ENCODE measurements at regions not wholly inside any gene's neighbourhood (a gene's known extent, or its start where the extent isn't known, plus 50 kb on each side); places are given as distances from the start of the nearest gene placed in this dataset.
"Not testable (repeated sequence)": the region's sequence is repeated elsewhere in the genome, so short reads cannot be mapped to it uniquely, and the experiment has no call there.

DNA sequence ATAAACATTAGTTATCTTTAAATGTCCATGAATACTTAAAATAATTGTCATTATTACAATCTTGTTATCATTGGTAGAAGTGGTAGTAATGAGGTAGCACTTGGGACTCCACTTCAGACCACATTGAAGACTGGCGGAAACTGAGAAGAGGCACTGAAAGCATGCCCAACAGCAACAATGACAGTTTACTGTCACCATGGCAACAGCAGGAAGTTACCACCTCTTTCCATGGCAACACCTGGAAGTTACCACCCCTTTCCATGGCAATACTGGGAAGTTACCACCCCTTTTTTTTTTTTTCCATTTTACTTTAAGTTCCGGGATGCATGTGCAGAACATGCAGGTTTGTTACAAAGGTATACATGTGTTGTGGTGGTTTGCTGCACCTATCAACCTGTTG is 494.9 kb upstream of the RBFOX1 start:
- DNase-seq = no peak

DNA sequence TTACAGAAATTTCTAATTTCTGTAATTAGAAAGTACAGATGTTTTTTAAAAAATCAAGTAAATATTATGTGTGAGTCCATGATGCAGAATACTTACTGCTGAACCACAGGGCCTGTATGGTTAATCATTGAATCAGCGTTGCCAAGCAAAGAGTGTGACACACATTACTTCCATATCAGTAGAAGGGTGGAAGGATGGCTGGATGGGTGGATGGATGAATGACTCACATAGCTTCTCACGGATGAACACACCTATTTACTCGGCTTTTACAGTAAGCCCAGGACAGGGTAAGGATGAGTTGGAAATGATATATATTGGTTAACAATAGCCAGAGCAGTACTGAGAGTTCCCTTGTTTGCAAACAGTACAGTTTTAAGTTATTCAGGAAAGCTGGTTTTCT is 495.9 kb upstream of the RBFOX1 start:
- DNase-seq = no peak

DNA sequence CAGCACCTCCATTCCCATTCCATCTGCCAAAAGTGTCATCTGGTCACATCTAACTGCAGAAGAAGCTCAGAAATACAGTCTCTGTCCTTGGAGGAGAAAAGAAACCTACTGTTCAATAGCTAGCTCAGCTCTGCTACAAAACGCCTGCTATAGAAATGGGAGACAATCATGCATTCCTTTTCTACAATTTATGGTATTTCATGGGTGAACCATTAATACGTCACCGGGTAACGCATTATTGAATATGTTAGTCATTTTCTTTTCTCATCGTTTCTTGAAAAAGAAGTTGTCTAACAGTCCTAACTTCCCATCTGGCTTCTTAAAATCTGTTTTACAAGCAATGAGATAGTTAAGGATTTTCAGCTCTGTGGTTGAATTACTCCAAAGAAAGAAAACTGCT is 496.7 kb upstream of the RBFOX1 start:
- no peak for DNase-seq

DNA sequence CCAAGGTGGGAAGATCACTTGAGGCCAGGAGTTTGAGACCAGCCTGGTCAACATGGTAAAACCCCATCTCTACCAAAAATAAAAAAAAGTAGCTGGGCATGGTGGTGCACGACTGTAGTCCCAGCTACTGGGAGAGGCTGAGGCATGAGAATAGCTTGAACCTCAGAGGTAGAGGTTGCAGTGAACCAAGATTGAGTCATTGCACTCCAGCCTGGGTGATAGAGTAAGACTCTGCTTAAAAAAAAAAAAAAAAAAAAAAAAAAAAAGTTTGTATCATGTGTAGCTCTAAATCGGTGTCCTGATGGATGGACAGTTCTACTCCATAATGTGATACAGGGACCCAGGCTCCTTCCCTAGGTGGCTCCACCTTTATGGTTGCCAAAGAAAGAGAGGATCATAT is 497.1 kb upstream of the RBFOX1 start:
- DNase-seq = no peak

DNA sequence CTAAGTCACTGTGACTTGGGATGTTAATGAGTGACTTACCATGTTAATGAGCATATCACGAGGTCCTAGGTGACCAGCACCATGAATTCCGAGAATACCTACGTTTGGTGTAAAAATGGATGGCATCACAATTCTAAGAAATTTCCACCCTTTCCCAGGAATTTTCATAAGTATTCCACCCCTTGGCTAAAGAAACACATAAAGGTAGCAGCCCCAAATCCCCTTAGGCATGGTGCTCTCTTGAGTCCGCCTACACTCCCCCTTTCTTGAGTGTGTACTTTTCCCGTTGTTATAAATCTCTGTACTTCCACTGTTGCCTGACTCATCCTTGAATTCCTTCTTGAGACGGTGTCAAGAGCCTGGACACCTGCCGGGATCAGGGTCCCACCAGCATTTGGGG is 504.0 kb upstream of the RBFOX1 start:
- no peak for DNase-seq

DNA sequence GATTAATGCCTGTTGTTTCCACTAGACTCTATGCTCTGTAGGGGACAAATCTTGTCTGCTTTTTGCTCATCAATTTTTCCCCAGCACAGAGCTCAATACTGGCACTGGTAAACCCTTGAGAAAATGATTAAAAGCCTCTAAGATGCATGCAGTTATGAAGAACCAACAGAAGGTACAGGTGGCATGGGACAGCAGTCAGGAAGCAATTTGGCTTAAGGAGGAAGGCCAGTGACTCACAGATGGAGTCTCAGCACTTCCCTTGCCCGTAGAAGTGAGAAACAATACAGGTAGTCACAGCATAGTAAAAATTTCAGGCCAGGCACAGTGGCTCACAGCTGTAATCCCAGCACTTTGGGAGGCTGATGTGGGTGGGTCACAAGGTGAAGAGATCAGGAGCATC is 504.7 kb upstream of the RBFOX1 start:
- DNase-seq = no peak

DNA sequence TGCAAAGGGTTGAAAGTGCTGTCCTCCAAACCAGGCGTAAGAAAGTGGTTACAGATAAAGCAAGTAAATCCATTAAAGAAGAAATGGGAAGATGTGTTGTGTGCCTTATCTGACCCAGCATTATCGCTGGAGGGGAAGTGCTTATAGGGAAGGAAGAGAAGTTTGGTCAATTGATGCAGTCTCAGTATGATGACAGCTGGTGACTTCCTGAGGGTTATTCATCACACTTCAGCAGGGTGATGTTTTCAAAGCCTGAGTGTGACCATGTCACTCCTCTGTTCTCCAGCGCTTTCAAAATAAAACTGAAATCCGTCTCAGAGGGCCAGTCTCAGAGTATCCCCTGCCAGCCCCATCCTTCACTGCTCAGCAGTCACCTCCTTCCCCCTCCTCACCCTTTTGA is 505.4 kb upstream of the RBFOX1 start:
- DNase-seq = no peak

DNA sequence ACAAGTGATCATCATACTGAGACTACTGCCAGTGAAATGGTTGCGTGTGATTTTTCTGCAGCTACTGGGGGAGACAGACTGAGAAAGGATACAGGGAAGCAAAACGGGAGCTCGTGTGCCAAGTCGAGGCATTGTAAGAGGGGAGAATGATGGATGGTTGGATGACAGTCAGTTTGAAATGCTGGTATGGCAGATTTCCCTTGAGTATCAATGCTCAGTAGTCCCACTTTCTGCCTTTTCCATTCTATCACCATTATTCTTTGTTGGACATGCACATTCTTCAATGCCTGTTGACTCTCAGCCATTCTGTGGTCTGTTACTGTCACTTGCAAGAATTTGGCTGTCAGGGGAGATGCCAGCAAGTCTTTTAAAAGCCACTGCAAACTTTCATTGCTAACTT is 510.6 kb upstream of the RBFOX1 start:
- no peak for DNase-seq

DNA sequence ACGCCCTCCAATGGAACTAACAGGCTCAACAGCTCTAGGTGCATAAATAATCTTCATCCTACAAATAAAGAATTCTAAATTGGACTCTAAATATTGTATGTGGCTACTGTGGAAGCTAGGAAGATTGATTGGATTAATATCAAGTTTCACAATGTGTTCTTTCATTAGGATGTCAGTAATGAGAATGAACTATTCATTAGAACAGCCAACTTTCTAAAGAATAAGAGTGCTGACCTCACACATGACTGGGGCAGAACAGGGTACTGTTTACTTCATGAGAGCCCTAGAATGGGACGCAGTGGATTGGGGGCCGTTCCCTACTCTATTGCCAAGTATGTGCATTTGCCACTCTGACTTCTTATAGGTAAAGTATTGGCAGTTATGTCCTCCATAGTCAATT is 528.2 kb upstream of the RBFOX1 start:
- no peak for DNase-seq

DNA sequence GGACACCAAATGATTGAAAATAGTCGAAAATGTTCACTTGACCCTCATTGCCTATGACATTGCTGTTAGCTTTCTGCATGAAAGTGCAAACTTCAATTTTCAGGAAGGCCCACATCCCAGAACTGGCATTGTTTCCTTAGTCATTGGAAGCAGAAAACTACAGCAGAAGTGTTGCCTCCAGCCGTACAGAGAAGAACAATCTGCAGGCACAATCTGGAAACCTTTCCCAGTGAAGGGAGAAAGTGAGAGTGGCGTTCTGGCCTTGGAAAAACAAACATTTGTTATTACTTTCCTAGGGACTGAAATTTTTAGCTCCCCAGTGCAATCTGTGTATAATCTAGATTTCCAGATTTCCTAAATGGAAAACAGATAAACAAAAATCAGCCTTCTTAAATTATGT is 529.5 kb upstream of the RBFOX1 start:
- DNase-seq = no peak

DNA sequence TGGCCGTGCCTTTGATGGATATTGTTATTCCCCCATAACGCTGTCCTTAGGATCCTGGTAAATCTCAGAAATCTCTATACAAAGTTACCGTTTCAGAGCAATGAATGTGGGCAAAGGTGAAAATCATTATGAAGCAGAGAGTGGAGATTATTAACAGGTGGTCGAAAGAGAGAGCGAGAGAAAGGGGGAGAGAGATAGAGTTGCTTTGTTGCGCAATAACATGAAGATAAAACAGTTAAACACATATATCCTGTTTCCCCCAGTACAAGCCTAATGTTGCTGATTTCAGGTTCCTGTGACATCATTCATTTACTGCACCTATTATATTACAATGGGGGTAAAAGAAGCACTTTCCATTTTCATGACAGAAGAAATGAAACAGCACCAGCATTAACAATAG is 535.4 kb upstream of the RBFOX1 start:
- no peak for DNase-seq

DNA sequence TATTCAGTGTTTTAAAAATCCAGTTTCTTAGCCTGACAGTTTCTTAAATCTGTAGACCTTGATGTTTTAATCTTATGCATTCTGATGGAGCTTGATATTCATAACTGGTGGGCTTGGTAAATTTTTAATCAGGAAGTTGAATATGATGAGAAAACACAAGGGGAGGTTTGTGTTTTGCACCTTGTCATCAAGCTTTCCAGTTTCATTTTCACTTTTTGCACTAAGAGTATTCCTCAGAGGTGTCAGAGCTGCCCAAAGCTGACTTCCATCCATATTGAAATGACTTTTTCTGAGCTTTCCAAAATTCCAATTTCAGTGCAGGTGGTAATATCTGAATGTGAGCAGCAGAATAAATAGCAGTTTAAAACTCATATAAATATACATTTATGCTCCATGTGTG is 555.0 kb upstream of the RBFOX1 start:
- DNase-seq = no peak

DNA sequence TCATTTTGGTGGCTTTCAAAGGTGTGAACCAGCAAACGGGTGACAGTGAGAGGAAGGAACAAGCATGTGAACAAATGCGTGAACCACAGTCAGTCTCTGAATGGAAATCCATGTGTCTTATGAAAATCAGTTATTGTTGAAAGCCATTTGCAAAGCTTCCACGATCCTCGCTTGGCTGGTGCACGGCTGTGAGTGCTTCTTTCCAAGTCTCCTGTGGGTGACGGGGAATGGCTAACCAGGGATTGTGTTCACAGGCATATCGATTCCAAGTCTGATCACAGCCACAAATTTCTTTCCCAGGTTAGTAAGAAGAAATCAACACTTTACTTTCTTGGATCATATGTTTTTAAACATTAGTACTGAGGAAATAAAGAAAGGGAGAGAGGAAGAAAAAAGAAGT is 556.9 kb upstream of the RBFOX1 start:
- DNase-seq = no peak

DNA sequence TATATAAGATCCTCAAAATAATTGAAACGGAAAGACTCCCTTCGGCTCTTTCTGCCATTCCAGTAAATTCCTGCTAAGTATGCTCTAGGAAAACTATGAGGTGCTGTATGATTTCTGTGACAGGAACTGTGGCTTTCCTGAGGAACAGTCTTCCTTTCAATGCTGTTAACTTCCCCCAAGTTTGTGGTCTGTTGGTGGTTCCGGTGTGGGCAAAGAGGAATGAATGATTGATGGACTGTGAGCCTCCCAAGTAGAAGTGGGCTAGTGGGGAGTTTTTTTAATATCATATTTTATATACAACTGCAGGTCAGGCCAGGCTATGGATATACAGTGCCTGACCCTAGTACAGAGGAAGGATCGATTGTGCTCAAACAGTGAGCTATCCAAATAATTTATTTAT is 560.7 kb upstream of the RBFOX1 start:
- DNase-seq = no peak

DNA sequence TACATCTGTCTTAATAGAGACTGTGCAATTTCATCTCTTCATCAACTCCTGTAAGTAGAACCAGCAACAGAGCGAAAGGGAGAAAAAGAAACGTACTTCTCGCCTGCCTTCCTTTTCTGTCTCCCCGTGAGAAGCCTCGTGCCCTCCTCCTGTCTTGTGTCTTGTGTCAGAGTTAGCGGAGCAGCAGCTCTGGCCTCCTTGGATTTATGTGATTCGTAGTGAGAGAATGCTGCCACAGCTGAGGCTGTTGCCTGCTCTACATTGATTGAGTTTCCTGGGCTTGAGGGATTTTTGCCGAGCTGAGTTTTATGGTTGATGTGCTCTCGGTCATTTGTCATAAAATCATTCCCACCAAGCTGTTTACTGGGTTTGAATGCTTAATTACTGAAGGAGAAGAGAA is 579.1 kb upstream of the RBFOX1 start:
- DNase-seq = no peak

DNA sequence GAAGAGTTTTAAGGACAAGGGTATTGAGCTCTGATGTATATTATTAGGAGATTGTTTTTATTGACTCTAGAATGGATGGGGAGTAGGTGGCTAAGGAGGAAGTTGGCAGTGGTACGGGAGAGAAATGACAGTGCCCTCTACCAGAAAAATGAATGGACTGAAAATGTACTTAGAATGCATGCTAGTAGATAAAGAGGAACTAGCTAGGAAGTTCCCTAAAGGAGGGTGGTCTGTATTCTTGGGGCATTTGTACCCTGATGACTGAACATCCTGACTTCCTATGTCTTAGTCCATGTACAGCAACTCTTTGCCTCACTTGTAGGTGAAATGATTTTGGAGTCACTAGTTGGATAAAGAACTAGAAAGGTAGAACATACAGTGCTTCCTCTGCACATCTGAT is 581.5 kb upstream of the RBFOX1 start:
- DNase-seq = no peak

DNA sequence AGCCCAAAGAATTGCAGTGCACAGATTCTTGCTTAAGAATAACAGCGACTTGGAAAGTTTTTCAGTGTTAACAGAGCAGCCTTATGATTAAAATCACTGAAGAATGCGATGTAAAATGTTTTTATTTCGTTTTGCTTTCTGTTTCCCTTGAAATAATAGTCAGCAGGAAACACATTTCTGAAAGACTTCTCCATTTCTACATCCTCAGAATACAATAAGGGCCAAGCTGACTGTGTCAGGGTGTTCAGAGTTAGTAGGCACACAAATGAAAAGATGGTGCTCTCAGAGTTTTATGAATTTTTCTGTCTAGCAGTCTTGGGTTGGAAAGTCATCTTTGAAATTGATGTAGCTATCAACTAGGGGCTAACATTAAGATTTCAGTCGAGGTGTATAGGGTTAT is 582.9 kb upstream of the RBFOX1 start:
- DNase-seq = no peak

DNA sequence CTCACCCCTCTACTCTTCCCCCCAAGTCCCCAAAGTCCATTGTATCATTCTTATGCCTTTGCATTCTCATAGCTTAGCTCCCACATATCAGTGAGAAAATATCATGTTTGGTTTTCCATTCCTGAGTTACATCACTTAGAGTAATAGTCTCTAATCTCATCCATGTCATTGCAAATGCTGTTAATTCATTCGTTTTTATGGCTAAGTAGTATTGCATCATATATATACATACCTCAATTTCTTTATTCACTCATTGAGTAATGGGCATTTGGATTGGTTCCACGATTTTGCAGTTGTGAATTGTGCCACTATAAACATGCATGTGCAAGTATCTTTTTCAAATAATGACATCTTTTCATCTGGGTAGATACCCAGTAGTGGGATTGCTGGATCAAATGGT is 596.3 kb upstream of the RBFOX1 start:
- DNase-seq = not testable (repeated sequence)

DNA sequence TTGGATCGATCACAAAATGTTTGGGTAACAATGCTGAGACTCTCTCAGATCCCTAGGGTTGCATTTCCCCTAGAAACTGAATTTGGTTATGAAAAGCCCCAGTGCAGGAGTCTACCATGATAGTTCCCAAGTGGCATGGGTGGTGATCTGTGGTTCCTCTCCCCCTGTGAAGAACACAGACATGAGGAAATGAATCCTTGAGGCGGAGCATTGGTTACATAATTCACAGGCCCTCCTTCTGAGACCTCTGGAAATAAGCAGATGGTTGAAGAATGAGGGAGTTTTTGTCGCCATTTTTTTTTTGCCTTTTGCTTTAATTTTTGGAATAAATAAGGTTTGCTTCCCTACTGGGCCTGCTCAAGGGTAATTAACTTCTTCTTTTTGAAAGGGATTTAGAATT is 597.0 kb upstream of the RBFOX1 start:
- DNase-seq = no peak

DNA sequence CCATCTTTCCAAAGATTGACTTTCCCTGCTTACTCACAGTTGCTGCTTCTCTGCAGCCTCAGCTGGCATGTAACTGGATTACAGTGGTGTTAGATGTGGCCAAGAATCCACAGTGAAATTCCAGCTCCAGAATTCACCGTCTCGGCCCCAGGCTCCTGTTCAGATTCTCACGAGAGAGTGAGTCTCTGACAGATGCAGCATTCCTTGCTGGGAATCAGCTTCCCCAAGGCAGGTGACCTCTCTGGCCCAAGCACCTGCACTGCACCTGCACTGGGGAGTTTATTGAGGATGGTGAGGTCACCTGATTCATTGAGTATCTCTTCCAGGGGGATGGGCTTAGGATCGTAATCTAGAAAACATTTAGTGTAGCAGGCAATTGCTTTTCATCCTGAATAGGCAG is 600.5 kb upstream of the RBFOX1 start:
- DNase-seq = no peak

DNA sequence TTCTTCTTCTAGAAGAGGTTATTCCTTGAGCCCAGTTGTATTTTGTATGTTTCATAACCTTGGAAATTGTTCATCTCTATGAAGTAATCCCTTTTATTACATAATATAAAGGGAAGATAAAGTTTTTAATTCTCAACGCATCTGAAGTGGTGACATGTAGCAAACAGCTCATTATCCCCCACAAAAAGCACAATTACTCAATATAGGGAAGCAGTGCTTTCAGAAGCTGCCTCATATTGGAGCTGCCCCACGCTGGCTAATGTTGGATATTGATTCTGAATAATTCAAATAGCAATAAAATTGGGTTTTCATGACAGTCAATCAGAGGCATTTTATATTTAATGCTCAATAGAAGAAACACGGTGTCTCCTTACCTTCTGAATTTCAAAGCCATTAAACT is 604.3 kb upstream of the RBFOX1 start:
- no peak for DNase-seq

DNA sequence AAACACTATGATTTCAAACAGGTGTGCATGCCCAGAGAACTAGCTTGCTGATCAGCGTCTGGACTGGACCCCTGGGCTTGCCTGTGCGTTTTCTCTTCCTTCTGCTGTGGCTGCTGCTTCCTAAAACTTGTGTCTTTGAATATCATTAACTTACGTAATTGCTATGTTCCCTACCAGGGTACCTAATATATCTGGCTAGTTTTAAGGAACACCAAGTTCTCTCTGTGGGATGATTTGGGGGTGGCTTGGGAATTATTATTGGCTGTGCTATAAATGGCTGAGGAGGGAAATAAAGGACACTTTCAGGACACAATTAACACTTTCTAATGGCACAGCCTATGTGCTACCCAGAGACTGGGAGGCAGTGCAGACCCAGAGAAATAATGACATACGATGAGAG is 606.0 kb upstream of the RBFOX1 start:
- DNase-seq = no peak

DNA sequence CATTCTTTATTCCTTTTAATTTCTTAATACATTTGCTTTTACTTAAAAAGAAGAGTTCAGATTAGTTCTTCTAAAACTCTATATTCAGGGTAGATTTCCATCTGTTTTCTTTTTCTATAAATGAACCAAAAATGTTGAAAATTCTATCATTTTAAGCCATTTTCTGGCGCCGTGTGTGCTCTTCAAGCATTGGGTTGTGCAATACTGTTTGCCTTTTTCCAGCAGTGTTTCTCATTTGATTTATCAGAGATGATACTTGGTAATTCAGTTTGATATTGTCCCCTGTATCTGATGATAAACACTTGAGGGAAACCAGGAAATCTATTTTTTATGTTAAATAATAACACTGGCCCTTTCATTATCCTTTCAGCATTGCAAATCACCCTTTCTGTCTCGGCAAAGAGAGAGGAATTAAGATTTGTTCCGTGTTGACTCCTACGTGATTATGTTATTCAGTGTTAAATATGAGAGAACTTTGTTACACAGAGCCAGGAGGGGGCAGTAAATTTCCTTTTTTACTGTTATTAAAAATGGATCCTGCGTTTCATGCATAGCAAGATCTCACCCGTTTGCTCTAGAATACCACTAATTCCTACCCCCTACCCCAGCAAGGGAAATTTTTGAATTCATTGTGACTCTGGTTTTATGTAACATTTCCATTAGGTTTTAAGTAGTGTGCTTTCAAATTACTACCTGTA is 606.9 kb upstream of the RBFOX1 start:
- no peak for DNase-seq

DNA sequence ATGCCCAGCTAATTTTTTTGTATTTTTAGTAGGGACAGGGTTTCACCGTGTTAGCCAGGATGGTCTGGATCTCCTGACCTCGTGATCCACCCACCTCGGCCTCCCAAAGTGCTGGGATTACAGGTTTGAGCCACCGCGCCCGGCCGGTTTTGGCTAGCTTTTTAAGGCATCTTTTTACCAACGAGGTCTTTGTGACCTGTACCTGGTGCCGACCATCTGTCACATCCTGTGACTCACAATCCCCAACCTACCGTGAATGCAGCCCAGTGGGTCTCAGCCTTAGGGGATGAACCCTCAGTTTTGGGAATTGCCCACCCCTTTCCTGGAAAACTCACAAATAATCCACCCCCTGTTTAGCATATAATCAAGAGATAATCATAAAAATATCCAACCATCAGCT is 607.4 kb upstream of the RBFOX1 start:
- not testable (repeated sequence) for DNase-seq

DNA sequence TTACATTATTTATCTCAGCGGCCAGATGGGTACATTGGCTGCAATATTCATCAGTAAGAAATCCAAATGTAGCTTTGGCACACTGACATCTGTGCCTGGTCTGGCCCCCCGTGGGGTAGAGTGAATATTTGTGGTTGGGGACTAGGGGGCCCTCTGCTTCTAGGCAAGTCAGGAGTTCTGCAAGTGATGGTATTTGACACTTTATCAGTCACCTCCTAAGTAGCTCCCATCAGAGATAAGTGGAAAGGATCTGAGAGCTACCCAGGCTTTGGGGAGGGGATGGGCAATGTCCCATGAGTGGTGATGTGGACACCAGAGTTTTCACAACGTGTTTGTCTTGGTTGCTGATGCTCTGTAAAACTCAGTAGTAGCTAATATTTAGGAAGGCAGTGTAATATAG is 609.9 kb upstream of the RBFOX1 start:
- DNase-seq = no peak

DNA sequence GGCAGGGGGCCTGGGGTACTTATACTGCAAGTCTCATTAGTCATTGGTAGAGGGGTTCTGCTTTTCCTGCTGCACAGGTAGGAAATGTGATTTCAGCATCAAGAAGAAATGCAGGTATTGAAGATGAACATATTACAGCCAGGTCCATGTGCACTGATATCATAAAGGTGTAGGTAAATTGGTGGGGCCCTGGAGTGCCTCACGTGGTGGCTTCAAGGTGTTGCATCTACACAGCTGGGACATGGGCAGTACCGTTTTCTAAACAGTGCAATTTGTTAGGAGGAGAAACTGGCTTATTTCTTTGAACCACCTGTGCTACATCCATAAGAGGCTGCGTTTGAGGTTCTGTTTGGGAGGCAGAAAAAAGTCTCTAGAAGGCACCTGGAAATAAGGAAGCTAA is 618.1 kb upstream of the RBFOX1 start:
- no peak for DNase-seq

Measured in activated gamma-delta T cell (primary cell).